ENCODE measurements at regions not wholly inside any gene's neighbourhood (a gene's known extent, or its start where the extent isn't known, plus 50 kb on each side); places are given as distances from the start of the nearest gene placed in this dataset.

DNA sequence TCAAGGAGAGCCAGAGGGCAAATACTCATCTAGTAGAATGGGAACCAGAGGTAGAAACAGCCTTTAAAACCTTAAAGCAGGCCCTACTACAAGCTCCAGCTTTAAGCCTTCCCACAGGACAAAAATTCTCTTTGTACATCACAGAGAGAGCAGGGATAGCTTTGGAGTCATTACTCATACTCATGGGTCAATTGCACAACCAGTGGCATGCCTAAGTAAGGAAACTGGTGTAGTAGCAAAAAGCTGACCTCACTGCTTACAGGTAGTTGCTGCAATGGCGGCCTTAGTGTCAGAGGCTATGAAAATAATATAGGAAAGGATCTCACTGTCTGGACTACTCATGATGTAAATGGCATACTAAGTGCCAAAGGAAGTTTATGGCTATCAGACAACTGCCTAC is 1551.4 kb downstream of the NLGN4Y start:
- no peak for DNase-seq (ENCODE audit: low spot score)
- ChIA-PET POLR2A (no interaction called here), CTCF (no interaction called here)
- Mint-ChIP-seq H3K4me1 (no peaks in the 10 kb centered on the region), H3K4me3 (no peak overlapping the region), H3K27me3 (ENCODE audit: low read depth) (no peaks in the 10 kb centered on the region; the same call in 1 of the 2 replicates), H3K9me3 (peaks cover 22% of the 10 kb centered on the region), H3K27ac (no peak overlapping the region), H3K36me3 (peaks cover 3% of the 10 kb centered on the region)
- no peak for ATAC-seq
- no peak for TF ChIP-seq ZNF232 (CRISPR knock-in tag; IDR thresholded peaks at IDR 0.05)
- TF ChIP-seq, protein P1, sequence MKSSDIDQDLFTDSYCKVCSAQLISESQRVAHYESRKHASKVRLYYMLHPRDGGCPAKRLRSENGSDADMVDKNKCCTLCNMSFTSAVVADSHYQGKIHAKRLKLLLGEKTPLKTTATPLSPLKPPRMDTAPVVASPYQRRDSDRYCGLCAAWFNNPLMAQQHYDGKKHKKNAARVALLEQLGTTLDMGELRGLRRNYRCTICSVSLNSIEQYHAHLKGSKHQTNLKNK (CRISPR knock-in tag; IDR thresholded peaks at IDR 0.05), result no peak
- TF ChIP-seq, protein P2, sequence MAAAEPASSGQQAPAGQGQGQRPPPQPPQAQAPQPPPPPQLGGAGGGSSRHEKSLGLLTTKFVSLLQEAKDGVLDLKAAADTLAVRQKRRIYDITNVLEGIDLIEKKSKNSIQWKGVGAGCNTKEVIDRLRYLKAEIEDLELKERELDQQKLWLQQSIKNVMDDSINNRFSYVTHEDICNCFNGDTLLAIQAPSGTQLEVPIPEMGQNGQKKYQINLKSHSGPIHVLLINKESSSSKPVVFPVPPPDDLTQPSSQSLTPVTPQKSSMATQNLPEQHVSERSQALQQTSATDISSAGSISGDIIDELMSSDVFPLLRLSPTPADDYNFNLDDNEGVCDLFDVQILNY (CRISPR knock-in tag; IDR thresholded peaks at IDR 0.05), result no peak
- TF ChIP-seq TCF7 (CRISPR knock-in tag; IDR thresholded peaks at IDR 0.05; ENCODE audit: low read depth), result no peak
- TF ChIP-seq, protein P3, sequence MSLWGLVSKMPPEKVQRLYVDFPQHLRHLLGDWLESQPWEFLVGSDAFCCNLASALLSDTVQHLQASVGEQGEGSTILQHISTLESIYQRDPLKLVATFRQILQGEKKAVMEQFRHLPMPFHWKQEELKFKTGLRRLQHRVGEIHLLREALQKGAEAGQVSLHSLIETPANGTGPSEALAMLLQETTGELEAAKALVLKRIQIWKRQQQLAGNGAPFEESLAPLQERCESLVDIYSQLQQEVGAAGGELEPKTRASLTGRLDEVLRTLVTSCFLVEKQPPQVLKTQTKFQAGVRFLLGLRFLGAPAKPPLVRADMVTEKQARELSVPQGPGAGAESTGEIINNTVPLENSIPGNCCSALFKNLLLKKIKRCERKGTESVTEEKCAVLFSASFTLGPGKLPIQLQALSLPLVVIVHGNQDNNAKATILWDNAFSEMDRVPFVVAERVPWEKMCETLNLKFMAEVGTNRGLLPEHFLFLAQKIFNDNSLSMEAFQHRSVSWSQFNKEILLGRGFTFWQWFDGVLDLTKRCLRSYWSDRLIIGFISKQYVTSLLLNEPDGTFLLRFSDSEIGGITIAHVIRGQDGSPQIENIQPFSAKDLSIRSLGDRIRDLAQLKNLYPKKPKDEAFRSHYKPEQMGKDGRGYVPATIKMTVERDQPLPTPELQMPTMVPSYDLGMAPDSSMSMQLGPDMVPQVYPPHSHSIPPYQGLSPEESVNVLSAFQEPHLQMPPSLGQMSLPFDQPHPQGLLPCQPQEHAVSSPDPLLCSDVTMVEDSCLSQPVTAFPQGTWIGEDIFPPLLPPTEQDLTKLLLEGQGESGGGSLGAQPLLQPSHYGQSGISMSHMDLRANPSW (CRISPR knock-in tag; conservative IDR thresholded peaks at IDR 0.05; ENCODE audit: low read depth), result no peak
- TF ChIP-seq, protein P4, sequence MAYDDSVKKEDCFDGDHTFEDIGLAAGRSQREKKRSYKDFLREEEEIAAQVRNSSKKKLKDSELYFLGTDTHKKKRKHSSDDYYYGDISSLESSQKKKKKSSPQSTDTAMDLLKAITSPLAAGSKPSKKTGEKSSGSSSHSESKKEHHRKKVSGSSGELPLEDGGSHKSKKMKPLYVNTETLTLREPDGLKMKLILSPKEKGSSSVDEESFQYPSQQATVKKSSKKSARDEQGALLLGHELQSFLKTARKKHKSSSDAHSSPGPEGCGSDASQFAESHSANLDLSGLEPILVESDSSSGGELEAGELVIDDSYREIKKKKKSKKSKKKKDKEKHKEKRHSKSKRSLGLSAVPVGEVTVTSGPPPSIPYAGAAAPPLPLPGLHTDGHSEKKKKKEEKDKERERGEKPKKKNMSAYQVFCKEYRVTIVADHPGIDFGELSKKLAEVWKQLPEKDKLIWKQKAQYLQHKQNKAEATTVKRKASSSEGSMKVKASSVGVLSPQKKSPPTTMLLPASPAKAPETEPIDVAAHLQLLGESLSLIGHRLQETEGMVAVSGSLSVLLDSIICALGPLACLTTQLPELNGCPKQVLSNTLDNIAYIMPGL (CRISPR knock-in tag; IDR thresholded peaks at IDR 0.05), result no peak
- TF ChIP-seq, protein P5, sequence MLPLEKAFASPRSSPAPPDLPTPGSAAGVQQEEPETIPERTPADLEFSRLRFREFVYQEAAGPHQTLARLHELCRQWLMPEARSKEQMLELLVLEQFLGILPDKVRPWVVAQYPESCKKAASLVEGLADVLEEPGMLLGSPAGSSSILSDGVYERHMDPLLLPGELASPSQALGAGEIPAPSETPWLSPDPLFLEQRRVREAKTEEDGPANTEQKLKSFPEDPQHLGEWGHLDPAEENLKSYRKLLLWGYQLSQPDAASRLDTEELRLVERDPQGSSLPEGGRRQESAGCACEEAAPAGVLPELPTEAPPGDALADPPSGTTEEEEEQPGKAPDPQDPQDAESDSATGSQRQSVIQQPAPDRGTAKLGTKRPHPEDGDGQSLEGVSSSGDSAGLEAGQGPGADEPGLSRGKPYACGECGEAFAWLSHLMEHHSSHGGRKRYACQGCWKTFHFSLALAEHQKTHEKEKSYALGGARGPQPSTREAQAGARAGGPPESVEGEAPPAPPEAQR (CRISPR knock-in tag; IDR thresholded peaks at IDR 0.05), result no peak
- TF ChIP-seq, protein P6, sequence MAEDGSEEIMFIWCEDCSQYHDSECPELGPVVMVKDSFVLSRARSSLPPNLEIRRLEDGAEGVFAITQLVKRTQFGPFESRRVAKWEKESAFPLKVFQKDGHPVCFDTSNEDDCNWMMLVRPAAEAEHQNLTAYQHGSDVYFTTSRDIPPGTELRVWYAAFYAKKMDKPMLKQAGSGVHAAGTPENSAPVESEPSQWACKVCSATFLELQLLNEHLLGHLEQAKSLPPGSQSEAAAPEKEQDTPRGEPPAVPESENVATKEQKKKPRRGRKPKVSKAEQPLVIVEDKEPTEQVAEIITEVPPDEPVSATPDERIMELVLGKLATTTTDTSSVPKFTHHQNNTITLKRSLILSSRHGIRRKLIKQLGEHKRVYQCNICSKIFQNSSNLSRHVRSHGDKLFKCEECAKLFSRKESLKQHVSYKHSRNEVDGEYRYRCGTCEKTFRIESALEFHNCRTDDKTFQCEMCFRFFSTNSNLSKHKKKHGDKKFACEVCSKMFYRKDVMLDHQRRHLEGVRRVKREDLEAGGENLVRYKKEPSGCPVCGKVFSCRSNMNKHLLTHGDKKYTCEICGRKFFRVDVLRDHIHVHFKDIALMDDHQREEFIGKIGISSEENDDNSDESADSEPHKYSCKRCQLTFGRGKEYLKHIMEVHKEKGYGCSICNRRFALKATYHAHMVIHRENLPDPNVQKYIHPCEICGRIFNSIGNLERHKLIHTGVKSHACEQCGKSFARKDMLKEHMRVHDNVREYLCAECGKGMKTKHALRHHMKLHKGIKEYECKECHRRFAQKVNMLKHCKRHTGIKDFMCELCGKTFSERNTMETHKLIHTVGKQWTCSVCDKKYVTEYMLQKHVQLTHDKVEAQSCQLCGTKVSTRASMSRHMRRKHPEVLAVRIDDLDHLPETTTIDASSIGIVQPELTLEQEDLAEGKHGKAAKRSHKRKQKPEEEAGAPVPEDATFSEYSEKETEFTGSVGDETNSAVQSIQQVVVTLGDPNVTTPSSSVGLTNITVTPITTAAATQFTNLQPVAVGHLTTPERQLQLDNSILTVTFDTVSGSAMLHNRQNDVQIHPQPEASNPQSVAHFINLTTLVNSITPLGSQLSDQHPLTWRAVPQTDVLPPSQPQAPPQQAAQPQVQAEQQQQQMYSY (CRISPR knock-in tag; IDR thresholded peaks at IDR 0.05), result no peak
- no peak for TF ChIP-seq NR2C2 (CRISPR knock-in tag; IDR thresholded peaks at IDR 0.05)
- TF ChIP-seq, protein P7, sequence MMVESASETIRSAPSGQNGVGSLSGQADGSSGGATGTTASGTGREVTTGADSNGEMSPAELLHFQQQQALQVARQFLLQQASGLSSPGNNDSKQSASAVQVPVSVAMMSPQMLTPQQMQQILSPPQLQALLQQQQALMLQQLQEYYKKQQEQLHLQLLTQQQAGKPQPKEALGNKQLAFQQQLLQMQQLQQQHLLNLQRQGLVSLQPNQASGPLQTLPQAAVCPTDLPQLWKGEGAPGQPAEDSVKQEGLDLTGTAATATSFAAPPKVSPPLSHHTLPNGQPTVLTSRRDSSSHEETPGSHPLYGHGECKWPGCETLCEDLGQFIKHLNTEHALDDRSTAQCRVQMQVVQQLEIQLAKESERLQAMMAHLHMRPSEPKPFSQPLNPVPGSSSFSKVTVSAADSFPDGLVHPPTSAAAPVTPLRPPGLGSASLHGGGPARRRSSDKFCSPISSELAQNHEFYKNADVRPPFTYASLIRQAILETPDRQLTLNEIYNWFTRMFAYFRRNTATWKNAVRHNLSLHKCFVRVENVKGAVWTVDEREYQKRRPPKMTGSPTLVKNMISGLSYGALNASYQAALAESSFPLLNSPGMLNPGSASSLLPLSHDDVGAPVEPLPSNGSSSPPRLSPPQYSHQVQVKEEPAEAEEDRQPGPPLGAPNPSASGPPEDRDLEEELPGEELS (CRISPR knock-in tag; IDR thresholded peaks at IDR 0.05), result no peak
- TF ChIP-seq, protein P8, sequence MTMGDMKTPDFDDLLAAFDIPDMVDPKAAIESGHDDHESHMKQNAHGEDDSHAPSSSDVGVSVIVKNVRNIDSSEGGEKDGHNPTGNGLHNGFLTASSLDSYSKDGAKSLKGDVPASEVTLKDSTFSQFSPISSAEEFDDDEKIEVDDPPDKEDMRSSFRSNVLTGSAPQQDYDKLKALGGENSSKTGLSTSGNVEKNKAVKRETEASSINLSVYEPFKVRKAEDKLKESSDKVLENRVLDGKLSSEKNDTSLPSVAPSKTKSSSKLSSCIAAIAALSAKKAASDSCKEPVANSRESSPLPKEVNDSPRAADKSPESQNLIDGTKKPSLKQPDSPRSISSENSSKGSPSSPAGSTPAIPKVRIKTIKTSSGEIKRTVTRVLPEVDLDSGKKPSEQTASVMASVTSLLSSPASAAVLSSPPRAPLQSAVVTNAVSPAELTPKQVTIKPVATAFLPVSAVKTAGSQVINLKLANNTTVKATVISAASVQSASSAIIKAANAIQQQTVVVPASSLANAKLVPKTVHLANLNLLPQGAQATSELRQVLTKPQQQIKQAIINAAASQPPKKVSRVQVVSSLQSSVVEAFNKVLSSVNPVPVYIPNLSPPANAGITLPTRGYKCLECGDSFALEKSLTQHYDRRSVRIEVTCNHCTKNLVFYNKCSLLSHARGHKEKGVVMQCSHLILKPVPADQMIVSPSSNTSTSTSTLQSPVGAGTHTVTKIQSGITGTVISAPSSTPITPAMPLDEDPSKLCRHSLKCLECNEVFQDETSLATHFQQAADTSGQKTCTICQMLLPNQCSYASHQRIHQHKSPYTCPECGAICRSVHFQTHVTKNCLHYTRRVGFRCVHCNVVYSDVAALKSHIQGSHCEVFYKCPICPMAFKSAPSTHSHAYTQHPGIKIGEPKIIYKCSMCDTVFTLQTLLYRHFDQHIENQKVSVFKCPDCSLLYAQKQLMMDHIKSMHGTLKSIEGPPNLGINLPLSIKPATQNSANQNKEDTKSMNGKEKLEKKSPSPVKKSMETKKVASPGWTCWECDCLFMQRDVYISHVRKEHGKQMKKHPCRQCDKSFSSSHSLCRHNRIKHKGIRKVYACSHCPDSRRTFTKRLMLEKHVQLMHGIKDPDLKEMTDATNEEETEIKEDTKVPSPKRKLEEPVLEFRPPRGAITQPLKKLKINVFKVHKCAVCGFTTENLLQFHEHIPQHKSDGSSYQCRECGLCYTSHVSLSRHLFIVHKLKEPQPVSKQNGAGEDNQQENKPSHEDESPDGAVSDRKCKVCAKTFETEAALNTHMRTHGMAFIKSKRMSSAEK (CRISPR knock-in tag; IDR thresholded peaks at IDR 0.05; ENCODE audit: borderline replicate concordance), result no peak
- TF ChIP-seq PRRX2 (CRISPR knock-in tag; IDR thresholded peaks at IDR 0.05), result no peak
- no peak for TF ChIP-seq ZNF219 (CRISPR knock-in tag; IDR thresholded peaks at IDR 0.05; ENCODE audit: borderline replicate concordance)
- no peak for TF ChIP-seq RELA (CRISPR knock-in tag; IDR thresholded peaks at IDR 0.05; ENCODE audit: borderline replicate concordance)
- TF ChIP-seq SP1 (CRISPR knock-in tag; conservative IDR thresholded peaks at IDR 0.05), result no peak
- TF ChIP-seq, protein P9, sequence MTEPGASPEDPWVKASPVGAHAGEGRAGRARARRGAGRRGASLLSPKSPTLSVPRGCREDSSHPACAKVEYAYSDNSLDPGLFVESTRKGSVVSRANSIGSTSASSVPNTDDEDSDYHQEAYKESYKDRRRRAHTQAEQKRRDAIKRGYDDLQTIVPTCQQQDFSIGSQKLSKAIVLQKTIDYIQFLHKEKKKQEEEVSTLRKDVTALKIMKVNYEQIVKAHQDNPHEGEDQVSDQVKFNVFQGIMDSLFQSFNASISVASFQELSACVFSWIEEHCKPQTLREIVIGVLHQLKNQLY (CRISPR knock-in tag; IDR thresholded peaks at IDR 0.05), result no peak
- TF ChIP-seq, protein P10, sequence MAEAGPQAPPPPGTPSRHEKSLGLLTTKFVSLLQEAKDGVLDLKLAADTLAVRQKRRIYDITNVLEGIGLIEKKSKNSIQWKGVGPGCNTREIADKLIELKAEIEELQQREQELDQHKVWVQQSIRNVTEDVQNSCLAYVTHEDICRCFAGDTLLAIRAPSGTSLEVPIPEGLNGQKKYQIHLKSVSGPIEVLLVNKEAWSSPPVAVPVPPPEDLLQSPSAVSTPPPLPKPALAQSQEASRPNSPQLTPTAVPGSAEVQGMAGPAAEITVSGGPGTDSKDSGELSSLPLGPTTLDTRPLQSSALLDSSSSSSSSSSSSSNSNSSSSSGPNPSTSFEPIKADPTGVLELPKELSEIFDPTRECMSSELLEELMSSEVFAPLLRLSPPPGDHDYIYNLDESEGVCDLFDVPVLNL (CRISPR knock-in tag; IDR thresholded peaks at IDR 0.05; ENCODE audit: borderline replicate concordance, low read depth), result no peak
